AG09319 (cell line): ENCODE measurements at regions not wholly inside any gene's neighbourhood (a gene's known extent, or its start where the extent isn't known, plus 50 kb on each side); places are given as distances from the start of the nearest gene placed in this dataset.

ENCODE experiments used
- DNase-seq: peaks from one replicate; pipeline ENCODE4 v3.0.0-alpha.2; 2010; ENCODE audit warnings: low read depth; ENCODE audit errors: extremely low read depth
- TF ChIP-seq, protein P1 (sequence below): IDR thresholded peaks from 2 replicates; pipeline ENCODE4 v1.5.1; 2011; ENCODE audit warnings: low read depth, mild to moderate bottlenecking, inconsistent platforms, low read length, moderate library complexity

DNA sequence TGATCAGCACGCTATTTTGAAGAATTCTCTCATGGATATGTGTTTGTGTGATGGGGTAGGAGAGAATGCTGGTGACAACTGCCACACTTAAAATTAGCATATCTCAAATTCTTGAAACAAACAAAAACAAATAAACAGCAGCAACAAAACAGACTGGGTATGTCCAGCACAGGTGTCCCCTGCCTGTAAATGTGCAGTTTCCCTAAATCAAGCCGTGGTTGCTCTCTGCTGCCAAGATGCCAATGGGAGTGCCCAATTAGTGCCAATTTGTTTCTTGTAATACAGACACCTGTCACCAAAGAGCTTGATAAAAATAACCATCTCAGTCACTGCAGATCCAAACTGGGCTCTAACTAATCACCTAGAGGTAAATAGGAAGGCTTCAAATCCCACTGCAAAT is 144.2 kb upstream of the SMARCA2 start:
- TF ChIP-seq, protein P1, sequence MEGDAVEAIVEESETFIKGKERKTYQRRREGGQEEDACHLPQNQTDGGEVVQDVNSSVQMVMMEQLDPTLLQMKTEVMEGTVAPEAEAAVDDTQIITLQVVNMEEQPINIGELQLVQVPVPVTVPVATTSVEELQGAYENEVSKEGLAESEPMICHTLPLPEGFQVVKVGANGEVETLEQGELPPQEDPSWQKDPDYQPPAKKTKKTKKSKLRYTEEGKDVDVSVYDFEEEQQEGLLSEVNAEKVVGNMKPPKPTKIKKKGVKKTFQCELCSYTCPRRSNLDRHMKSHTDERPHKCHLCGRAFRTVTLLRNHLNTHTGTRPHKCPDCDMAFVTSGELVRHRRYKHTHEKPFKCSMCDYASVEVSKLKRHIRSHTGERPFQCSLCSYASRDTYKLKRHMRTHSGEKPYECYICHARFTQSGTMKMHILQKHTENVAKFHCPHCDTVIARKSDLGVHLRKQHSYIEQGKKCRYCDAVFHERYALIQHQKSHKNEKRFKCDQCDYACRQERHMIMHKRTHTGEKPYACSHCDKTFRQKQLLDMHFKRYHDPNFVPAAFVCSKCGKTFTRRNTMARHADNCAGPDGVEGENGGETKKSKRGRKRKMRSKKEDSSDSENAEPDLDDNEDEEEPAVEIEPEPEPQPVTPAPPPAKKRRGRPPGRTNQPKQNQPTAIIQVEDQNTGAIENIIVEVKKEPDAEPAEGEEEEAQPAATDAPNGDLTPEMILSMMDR: no peak
- DNase-seq: no peak

DNA sequence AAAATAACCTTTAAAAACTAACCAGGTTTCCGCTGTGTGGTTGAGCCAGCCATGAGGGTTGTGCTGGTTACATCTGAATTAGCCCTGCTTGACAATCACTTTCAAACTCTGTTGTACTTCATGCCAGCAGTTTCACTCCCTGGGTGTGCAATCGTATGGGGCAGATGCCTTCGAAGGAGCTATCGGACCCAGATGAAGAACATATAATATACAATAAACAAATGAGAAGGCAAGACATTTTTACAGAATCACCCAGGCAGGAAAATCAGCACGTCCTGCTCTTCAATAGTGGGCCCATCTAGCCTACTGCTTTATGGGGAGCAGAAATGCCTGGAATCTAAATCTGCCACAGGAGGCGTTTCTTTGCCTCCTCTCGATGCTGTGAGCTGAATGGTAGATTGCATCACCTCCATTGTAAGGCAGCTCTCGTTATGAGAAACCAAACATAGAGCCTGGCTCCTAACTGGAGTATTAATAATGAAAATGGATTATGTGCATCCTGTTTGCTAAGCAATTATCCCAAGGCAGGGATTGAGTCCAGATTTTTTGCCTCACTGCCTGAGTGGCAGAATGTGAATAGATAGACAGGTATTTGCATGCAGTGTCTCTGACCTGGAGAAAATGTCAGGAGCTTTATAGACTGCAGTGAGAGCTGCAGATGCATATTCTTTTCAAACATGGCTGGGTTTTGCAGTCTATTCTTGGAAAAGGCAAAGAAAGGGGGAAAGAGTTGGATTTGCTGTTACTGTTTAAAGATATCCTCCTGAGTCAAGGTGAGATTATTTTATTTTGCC is 143.3 kb upstream of the SMARCA2 start:
- TF ChIP-seq, protein P1: no peak
- no peak for DNase-seq

DNA sequence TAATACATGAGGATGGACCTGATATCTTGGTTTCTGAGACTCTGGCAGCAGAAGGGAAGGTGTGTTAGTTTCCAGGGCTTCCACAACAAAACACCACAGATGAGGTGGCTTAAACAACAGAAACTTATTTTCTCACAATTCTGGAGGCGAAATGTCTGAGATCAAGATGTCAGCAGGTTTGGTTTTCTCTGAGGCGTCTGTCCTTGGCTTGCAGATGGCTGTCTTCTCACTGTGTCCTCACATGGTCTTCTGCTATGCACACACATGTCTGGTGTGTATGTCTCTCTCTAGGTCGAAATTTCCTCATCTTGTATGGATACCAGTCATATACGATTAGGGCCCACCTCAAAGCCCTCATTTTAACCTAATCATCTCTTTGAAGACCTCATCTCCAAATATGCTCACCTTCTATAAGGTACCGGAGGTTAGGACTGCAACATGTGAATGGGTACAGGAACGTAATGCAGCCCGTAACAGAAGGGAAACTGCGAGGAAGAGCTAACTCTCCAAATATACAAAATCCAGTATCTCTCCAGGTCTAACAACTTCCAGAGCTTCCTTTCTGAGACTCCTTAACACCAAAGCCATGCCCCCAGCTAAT is 139.8 kb upstream of the SMARCA2 start:
- DNase-seq: no peak
- TF ChIP-seq, protein P1: no peak

DNA sequence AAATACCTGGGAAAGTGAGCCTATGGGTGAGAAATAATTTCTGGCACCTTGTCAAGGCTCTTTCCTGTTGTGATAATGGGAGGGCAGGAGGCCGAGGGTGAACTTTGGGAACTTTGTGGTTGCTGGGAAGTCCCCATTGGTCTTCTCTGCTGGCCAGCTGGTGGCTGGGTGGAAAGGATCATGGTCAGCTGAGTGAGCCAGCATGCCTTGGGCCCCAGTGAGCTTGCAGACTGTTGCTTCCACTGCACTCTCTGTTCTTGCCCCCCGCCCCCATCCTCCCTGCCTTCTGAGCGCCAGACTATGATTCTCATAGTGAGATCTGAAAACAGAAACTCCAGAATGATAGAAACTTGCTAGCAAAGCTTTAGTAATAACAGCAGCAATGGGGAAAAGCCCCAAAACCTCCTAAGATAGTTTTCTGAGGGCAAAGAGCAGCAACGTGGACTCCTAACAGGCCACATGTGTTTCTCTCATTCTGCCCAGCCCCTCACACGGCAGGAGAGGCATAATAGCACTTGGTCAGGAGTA is 139.2 kb upstream of the SMARCA2 start:
- TF ChIP-seq, protein P1: no peak
- no peak for DNase-seq

DNA sequence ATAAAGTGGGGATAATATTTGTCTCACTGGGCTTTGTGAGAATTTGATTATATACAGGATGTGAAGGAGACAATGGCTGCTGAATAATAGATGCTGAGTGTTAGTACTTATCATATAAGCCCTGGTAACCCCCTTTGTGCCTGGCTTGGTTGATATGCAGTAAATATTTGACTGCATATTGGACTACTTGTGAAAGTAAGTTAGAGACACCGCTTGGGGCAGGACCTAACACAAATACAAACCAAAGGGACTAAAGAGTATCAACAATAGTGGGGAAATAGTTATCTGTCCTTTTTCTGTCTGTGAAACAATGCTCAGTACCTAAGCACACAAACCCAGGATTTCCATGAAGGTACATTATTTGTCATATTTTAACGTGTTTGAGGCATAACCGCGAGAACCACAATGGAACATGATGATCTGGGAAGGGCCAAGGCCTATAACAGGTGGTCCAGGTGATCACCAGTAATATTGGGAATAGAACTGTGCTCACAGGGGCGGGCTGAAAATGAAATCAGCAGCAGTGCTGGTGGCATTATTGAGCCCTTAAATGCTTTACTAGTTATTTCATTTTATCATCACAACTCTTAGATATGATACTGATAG is 138.2 kb upstream of the SMARCA2 start:
- DNase-seq: no peak
- TF ChIP-seq, protein P1: no peak

DNA sequence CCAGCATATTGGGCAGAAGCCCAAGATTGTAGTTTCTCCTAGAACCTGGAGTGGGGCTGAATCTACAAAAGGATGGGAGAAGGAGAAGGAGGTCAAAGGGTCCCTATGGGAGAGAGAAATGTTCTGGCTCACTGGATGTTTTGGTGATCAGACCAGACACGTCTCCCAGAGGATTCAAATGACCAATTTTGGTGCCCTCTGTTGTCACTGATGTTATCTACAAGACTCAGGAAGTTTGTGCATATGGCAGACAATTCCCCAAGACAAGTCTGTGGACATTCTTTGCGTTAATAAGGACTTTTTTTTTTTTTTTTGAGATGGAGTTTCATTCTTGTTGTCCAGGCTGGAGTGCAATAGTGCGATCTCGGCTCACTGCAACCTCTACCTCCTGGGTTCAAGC is 137.2 kb upstream of the SMARCA2 start:
- TF ChIP-seq, protein P1: no peak
- DNase-seq: no peak

DNA sequence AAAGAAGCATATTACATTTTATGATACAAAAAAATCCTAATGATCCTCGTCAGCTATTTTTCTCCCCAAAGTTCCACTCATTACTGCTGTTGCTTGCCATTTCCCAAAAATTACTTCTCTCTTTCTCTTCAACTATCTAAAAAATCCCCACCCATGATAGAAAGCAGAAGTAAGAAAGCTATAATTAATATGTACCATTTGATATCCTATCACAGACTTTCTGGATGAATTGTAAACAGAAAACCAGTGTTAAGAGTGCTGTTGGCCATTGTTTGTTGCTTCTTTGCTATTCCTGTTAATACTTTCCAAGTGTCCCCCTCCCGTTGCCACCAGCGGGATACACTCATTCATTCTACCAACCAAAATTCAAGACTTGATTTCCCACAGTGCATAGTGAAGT is 136.3 kb upstream of the SMARCA2 start:
- no peak for DNase-seq
- TF ChIP-seq, protein P1: no peak
